ENCODE measurements at regions not wholly inside any gene's neighbourhood (a gene's known extent, or its start where the extent isn't known, plus 50 kb on each side); places are given as distances from the start of the nearest gene placed in this dataset.
"Not testable (repeated sequence)": the region's sequence is repeated elsewhere in the genome, so short reads cannot be mapped to it uniquely, and the experiment has no call there.

GRCh38 chr9:126056312-126057021 lies 270.2 kb upstream of the MVB12B start:
- DNase-seq (ENCODE audit: low read depth in 3 of 3): no peak

- DNase-seq (ENCODE audit: low read depth in 3 of 3): no peak
Measured at GRCh38 chr9:126057121-126057825, 269.4 kb upstream of the MVB12B start.

GRCh38 chr9:126058011-126058531 lies 268.6 kb upstream of the MVB12B start:
- DNase-seq (ENCODE audit: low read depth in 3 of 3): no peak

DNA sequence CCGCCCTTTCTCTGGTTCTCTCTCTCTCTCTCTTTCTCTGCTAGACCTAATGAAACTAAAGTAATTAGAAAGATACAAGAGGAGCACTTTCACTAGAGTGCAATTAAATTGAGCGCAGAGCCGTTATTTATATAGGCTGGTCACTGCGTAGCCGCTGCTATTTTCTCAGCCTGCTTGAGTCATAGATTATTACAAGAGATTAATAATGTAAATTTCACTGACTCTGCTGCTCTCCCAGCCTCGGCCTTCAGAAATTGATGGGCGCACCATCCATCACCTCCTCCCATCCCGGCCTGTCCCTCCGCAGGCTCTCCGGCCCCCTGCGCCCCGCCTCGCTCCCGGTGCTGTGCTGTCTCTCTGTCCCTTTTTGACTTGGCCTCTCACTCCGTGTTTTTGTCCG lies 268.0 kb upstream of the MVB12B start:
- no peak for DNase-seq (ENCODE audit: low read depth in 3 of 3)

- no peak for DNase-seq (ENCODE audit: low read depth in 3 of 3)
Measured at GRCh38 chr9:126061575-126061974, 265.1 kb upstream of the MVB12B start.

GRCh38 chr9:126062158-126062886 lies 264.3 kb upstream of the MVB12B start:
- no peak for DNase-seq (ENCODE audit: low read depth in 3 of 3)

GRCh38 chr9:126063326-126063725 lies 263.3 kb upstream of the MVB12B start:
- no peak for DNase-seq (ENCODE audit: low read depth in 3 of 3)

DNA sequence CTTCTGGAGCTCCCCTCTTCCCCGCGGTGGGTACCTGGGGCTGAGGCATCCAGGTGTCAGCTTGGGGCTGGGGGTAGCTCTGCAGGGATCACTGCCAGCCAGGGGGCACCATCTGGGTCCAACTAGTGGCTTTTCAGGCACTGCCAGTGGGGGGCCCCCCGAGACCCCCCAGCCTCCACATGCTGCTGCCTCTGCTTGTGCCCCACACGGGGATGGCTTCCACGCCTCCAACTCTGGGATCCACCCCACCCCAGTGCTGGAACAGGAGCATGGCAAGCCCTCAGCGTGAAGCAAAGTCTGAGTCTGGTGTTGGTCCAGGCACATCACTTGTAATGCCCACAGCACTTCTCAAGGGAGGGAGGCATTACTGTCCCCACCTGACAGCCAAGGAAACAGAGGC lies 260.5 kb upstream of the MVB12B start:
- no peak for DNase-seq (ENCODE audit: low read depth in 3 of 3)

DNA sequence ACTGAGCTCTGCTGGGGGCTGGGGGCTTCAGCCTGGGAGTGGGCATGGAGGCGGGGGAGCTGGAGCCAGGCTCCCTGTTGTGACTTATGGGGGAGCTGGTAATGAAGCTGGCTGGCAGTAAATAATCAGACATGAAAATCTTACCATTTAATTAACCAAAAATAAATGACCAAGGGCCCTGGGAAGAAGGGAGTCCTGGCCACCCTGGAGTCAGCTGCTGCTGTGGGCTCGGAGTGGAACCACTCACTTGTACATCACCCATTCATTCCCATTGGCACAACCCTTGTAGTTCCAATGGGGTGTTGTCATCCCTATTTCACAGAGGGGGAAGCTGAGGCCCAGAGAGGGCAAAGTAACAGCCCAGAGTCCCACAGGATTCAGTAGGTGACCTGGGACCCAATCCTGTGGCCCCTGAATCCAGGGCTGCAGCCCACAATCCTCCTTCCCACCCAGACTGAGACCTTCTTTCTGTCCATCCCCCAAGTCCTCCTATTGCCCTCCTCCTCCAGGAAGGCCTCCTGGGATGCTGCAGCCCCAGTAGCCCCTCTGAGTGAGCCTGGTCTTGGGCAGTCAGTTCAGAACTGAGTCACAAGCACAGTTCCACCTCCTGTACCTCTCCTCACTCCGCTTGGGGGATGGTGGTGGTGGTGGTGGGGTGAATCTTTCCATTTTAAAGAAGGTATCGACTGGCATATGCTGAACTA lies 259.4 kb upstream of the MVB12B start:
- no peak for DNase-seq (ENCODE audit: low read depth in 3 of 3)

GRCh38 chr9:126068534-126069230 lies 257.9 kb upstream of the MVB12B start:
- DNase-seq (ENCODE audit: low read depth in 3 of 3): no peak

DNA sequence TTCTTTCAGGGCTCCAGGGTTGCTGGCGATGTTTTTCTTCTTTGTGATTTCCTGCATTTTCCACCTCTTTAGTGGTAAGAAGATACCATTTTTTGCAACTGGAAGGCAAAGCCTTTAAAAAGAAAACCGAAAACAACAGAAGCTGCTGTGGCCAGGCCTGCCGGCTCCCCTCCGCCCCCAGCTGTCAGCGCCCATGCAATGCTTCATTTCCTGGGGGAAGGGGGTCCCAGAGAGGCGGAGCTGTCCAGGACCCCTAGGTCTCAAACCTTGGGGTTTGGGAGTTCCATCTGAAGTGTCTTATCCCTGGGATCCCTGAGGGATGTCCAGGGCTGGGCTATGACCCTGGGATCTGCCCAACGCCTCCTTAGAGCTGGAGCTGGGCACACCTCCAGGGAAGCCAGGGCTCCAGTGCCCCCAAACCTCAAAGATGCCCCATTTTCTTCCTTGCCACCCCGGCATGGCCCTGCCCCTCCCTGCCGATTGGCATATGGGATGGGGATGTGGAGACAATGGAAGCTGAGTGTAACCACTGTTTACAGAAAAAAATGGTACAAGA lies 257.2 kb upstream of the MVB12B start:
- DNase-seq (ENCODE audit: low read depth in 3 of 3): no peak

DNA sequence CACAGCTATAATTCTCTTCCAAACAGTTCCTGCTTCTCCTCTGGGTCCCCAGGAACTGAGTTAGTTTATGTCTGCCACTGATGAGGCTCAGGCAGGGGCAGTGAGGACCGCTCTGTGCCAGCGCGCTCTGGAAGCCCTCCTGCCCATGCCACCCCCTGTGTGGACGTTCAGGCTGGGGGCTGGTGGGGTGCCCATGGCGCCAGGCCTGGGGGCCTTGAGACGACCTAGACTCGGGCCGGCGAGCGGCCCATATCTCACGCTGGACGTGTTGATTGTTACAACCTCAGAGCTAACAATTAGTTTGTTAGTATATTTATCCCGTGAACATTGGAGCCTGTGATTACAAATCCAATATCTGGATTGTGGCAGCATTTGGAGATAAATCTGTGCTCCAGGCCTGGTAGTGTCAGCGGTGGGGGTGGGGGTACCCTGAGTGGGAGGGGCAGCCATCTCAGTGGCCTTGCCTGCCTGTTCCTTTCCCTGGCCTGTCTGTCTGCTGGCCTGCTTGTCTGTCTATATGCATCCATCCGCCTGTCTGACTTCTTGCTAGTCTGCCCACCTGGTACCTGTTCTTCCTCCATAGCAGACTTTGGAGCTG lies 256.5 kb upstream of the MVB12B start:
- no peak for DNase-seq (ENCODE audit: low read depth in 3 of 3)

- no peak for DNase-seq (ENCODE audit: low read depth in 3 of 3)
Measured at GRCh38 chr9:126071076-126071750, 255.4 kb upstream of the MVB12B start.

GRCh38 chr9:126077656-126078055 lies 249.0 kb upstream of the MVB12B start:
- DNase-seq (ENCODE audit: low read depth in 3 of 3): not testable (repeated sequence)

- DNase-seq (ENCODE audit: low read depth in 3 of 3): no peak
Measured at GRCh38 chr9:126080641-126081040, 246.0 kb upstream of the MVB12B start.

DNA sequence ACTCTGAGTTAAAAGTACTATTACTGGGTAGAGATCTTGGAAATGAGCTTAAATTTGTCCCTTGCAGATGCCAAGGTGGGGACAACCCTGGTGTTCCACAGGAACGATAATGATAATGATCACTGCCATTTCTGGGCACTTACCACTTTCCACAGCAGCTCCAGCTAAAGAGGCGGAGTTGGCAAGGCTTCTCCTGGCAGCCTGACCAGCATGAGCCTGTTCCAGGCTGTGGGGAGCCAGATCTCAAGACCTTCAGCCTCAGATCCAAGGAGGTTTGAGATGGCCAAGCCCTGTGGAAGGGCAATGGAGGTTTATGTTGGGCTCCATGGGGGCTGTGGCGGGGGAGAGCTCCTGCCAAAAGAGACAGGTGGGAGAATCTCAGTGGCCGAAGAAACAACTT lies 244.9 kb upstream of the MVB12B start:
- no peak for DNase-seq (ENCODE audit: low read depth in 3 of 3)

DNA sequence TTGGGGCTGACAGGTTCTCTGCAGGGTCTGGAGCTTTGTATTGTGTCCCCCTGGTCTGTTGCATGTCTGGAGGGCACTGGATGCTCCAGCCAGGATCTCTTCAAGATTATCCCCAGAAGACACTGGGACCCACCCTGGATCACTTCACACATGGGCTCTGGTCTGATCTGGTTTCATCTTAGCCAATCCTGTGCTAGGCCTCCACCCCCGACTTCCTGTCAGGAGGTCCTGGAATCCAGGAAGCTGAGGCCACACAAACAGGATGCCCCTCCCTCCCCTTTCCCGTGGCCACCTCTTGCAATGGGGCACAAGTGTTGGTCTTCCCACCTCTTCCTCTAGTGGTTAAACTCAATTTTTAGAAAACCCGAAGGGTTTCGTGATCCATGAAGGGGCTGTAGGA lies 242.6 kb upstream of the MVB12B start:
- DNase-seq (ENCODE audit: low read depth in 3 of 3): no peak

GRCh38 chr9:126084696-126085095 lies 241.9 kb upstream of the MVB12B start:
- no peak for DNase-seq (ENCODE audit: low read depth in 3 of 3)

DNA sequence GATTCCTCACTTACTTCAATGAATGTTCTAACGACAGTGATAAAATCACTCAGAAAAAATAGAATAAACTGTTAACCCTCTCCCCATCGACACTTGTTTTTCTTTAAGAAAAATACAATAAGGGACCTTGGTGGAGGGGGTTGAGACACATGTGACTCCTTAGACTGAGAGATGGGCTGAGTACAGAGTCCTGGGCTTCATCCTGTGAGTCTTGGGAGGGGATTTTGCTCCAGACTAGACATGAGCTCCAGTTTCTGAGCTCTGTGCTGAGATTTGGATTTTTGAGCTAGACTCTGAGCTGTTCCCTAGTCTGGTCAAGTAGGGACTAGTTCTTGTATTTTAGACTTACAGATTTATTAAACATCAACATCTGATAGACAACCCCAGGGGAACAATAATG lies 241.5 kb upstream of the MVB12B start:
- DNase-seq (ENCODE audit: low read depth in 3 of 3): no peak

DNA sequence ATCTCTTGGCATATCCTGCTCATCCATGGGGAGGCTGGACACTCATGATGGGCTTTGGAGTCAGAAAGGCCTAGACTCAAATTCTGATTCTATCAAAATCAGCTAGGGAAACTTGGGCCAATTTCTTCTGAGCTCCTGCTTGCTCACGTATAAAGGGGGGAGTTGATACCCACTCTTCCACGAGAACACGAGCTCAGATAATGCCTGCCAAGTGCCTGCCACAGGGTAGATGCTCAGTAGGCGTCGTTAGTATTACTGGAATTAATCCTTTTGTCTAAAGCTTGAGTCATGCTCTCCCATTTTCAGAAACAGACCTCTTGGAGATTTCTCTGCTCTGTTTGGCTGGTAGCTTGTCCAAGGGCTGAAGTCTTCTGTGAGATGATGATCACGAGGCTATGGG lies 238.3 kb upstream of the MVB12B start:
- DNase-seq (ENCODE audit: low read depth in 3 of 3): no peak

Data from stimulated activated CD4-positive, alpha-beta T cell treated with anti-CD3 and anti-CD28 coated beads, TNF-alpha, amount 100 ng/mL, for 48 hours (primary cell).